OCI-LY7 (cell line): ENCODE measurements at regions not wholly inside any gene's neighbourhood (a gene's known extent, or its start where the extent isn't known, plus 50 kb on each side); places are given as distances from the start of the nearest gene placed in this dataset.

Experiments
- BruUV-seq: library from RNA; stranded (reverse); fragments of 400-500 nt; replicated peaks from 2 replicates; lab custom pipeline; 2021; lab: Mats Ljungman, UMichigan
- CTCF ChIA-PET: fragments of 300-600 bp; sonication (Branson Sonifier 250); formaldehyde crosslinking; loops from one replicate; lab custom pipeline; 2022; ENCODE audit warnings: antibody characterized with exemption; ENCODE audit not compliant: unreplicated experiment; lab: Charles Lee
- POLR2A ChIA-PET: fragments of 300-600 bp; sonication (Branson Sonifier 250); formaldehyde crosslinking; loops from one replicate; lab custom pipeline; 2022; ENCODE audit warnings: antibody characterized with exemption; lab: Charles Lee
- DNase-seq: peaks from one replicate; pipeline ENCODE4 v3.0.0-alpha.2; 2015; ENCODE audit warnings: low spot score
- H2AFZ ChIP-seq: fragments of 200-600 bp; sonication (generic), shearing (Covaris generic); 2 replicates; pipeline ENCODE4 v1.6.1; 2014; ENCODE audit warnings: mild to moderate bottlenecking, antibody characterized with exemption, low read length, moderate library complexity
- H3K27ac ChIP-seq: fragments of 200-600 bp; sonication (generic); 2 replicates; pipeline ENCODE4 v1.5.1; 2014; ENCODE audit warnings: mixed run types, low read depth, mild to moderate bottlenecking, moderate library complexity, low read length, inconsistent platforms; ENCODE audit not compliant: poor library complexity, severe bottlenecking
- H3K36me3 ChIP-seq: fragments of 200-600 bp; sonication (generic); 2 replicates; pipeline ENCODE4 v1.6.1; 2014; ENCODE audit warnings: mild to moderate bottlenecking, antibody characterized with exemption, low read length, moderate library complexity, mixed read lengths; ENCODE audit not compliant: insufficient read depth
- H3K4me1 ChIP-seq: fragments of 200-600 bp; sonication (generic); 2 replicates; pipeline ENCODE4 v1.5.1; 2014; ENCODE audit warnings: mild to moderate bottlenecking, low read length; ENCODE audit not compliant: insufficient read depth, poor library complexity, severe bottlenecking
- H3K4me2 ChIP-seq: fragments of 200-600 bp; sonication (generic); 2 replicates; pipeline ENCODE4 v1.6.1; 2014; ENCODE audit warnings: mild to moderate bottlenecking, low read length
- H3K4me3 ChIP-seq: fragments of 200-600 bp; sonication (generic); 2 replicates; pipeline ENCODE4 v1.5.1; 2014; ENCODE audit warnings: mild to moderate bottlenecking, low read depth, low read length; ENCODE audit not compliant: poor library complexity, severe bottlenecking
- H3K79me2 ChIP-seq: fragments of 200-600 bp; sonication (generic); 2 replicates; pipeline ENCODE4 v1.6.1; 2016; ENCODE audit warnings: low read depth, mild to moderate bottlenecking, low read length, moderate library complexity, mixed read lengths; ENCODE audit not compliant: insufficient read depth
- H3K9me2 ChIP-seq: fragments of 200-600 bp; sonication (generic); 2 replicates; pipeline ENCODE4 v1.6.1; 2016; ENCODE audit warnings: mild to moderate bottlenecking, low read length, mixed read lengths; ENCODE audit not compliant: insufficient read depth
- H3K9me3 ChIP-seq: fragments of 200-600 bp; sonication (generic); 2 replicates; pipeline ENCODE4 v1.6.1; 2014; ENCODE audit warnings: mild to moderate bottlenecking, mixed run types, low read length, mixed read lengths
- H4K20me1 ChIP-seq: fragments of 200-600 bp; sonication (generic); 2 replicates; pipeline ENCODE4 v1.6.1; 2014; ENCODE audit warnings: mild to moderate bottlenecking, antibody characterized with exemption, low read length, moderate library complexity, mixed read lengths; ENCODE audit not compliant: insufficient read depth
- EZH2phosphoT487 ChIP-seq: fragments of 200-600 bp; sonication (generic); IDR thresholded peaks from 2 replicates; pipeline ENCODE4 v1.6.1; 2018; ENCODE audit warnings: low read depth, borderline replicate concordance, mild to moderate bottlenecking, mixed run types, antibody characterized with exemption, low read length, moderate library complexity, mixed read lengths
- intact Hi-C: fragments of 100-400 bp; cut with micrococcal nuclease; formaldehyde crosslinking; loops from one replicate; pipeline ENCODE4 v1.10.0; 2022; ENCODE audit not compliant: unreplicated experiment
- TF ChIP-seq, protein P1 (sequence below): fragments of 200-600 bp; sonication (generic); conservative IDR thresholded peaks from 2 replicates; pipeline ENCODE4 v1.5.1; 2014; ENCODE audit warnings: mild to moderate bottlenecking, antibody characterized with exemption, low read length, moderate library complexity, mixed read lengths

- no peak for TF ChIP-seq EZH2phosphoT487
- TF ChIP-seq, protein P1, sequence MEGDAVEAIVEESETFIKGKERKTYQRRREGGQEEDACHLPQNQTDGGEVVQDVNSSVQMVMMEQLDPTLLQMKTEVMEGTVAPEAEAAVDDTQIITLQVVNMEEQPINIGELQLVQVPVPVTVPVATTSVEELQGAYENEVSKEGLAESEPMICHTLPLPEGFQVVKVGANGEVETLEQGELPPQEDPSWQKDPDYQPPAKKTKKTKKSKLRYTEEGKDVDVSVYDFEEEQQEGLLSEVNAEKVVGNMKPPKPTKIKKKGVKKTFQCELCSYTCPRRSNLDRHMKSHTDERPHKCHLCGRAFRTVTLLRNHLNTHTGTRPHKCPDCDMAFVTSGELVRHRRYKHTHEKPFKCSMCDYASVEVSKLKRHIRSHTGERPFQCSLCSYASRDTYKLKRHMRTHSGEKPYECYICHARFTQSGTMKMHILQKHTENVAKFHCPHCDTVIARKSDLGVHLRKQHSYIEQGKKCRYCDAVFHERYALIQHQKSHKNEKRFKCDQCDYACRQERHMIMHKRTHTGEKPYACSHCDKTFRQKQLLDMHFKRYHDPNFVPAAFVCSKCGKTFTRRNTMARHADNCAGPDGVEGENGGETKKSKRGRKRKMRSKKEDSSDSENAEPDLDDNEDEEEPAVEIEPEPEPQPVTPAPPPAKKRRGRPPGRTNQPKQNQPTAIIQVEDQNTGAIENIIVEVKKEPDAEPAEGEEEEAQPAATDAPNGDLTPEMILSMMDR, result no peak
- H3K4me1 ChIP-seq, result no peaks in the 10 kb centered on the region
- no TSS peak for BruUV-seq
- H3K9me3 ChIP-seq, result no peaks in the 10 kb centered on the region
- no peaks in the 10 kb centered on the region for H4K20me1 ChIP-seq
- ChIA-PET CTCF (no interaction called here), POLR2A (no interaction called here)
- no peak for DNase-seq
- no peaks in the 10 kb centered on the region for H3K36me3 ChIP-seq
- intact Hi-C loops, result no loop called here
- no peak overlapping the region for H3K27ac ChIP-seq
- no peaks in the 10 kb centered on the region for H3K9me2 ChIP-seq
- no peak overlapping the region for H3K4me3 ChIP-seq
- no peak overlapping the region for H2AFZ ChIP-seq
- no peak overlapping the region for H3K4me2 ChIP-seq
- no peaks in the 10 kb centered on the region for H3K79me2 ChIP-seq
These were observed 295.8 kb downstream of the DEPDC1B start for GRCh38 chr5:60404171-60404570.

DNA sequence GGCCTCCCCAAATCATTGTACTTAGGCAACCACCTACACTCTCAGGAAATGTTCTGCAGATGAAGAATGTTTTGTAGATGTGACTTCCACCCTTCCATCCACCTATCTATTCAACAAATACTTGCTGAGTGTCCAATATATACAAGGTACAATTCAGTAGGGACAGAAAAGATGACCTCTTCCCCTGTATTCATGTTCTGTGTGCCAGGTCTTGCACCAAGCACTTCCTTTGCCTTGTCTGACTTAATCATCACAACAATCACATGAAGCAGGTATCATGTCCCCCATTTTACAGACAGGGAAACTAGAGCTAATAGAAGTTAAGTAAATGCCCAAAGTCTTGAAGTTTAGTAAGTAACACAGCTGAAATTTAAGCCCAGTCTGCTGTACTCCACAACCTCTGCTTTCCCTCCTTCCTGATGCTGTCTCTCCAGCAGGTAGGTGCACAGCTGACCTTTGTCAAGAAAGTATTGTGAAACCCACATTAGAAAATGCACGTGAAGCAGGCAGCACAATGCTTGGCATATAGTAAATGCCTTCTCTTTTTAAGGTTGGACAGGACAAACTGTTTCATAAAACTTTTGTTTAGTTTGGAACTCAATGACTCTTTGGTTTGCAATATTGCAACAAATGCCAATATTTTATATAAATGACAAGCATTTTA is 296.5 kb downstream of the DEPDC1B start:
- ChIA-PET POLR2A (no interaction called here), CTCF (no interaction called here)
- Histone ChIP-seq H3K4me2 (no peak overlapping the region), H3K79me2 (no peaks in the 10 kb centered on the region), H2AFZ (no peak overlapping the region), H3K9me3 (no peaks in the 10 kb centered on the region), H3K4me3 (no peak overlapping the region), H4K20me1 (no peaks in the 10 kb centered on the region), H3K36me3 (no peaks in the 10 kb centered on the region), H3K27ac (no peak overlapping the region), H3K4me1 (no peaks in the 10 kb centered on the region), H3K9me2 (no peaks in the 10 kb centered on the region)
- intact Hi-C loops, result no loop called here
- BruUV-seq, result no TSS peak
- TF ChIP-seq, protein P1, result no peak
- DNase-seq, result no peak

DNA sequence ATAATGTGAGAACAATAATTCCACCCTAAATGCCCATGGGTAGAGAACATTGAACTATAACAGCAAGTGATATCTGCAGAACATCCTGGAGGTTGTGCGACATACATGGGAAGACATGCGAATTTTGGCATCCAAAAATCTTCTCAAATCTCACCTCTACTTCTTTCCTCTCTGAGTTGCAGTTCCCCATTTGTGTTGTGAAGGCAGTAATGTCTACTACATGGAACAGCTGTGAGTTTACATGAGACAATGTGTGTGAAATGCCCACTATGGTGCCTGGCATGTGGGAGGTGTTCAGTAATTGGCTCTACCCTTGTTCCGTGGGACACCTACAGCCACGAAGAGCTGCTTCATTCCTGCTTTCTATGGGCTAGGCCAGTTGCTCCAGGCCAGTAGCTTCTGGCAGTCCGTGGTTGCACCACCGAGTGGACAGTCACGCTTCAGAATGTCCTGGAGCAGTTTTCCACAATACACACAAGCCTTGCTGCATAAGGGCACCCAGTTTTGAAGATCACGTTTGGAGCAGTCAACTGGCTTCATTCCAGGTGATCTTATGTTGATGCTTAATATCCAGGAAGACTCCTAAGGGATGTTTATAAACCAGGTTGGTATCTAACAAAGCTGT is 297.7 kb downstream of the DEPDC1B start:
- Histone ChIP-seq H3K36me3 (no peaks in the 10 kb centered on the region), H4K20me1 (no peaks in the 10 kb centered on the region), H3K27ac (no peak overlapping the region), H3K9me3 (no peaks in the 10 kb centered on the region), H2AFZ (no peak overlapping the region), H3K4me2 (no peak overlapping the region), H3K9me2 (no peaks in the 10 kb centered on the region), H3K4me1 (no peaks in the 10 kb centered on the region), H3K79me2 (no peaks in the 10 kb centered on the region), H3K4me3 (no peak overlapping the region)
- TF ChIP-seq, protein P1, result no peak
- TF ChIP-seq EZH2phosphoT487, result no peak
- CTCF ChIA-PET, result no interaction called here
- BruUV-seq, result no TSS peak
- POLR2A ChIA-PET, result no interaction called here
- DNase-seq, result no peak
- intact Hi-C loops, result no loop called here
